HG03039 (cell line): ENCODE measurements at regions not wholly inside any gene's neighbourhood (a gene's known extent, or its start where the extent isn't known, plus 50 kb on each side); places are given as distances from the start of the nearest gene placed in this dataset.

Experiments used
- ATAC-seq: cut with Tn5 transposase; IDR thresholded peaks from one replicate; pipeline ENCODE4 v1.9.1; 2021; ENCODE audit warnings: mild to moderate bottlenecking, moderate library complexity; ENCODE audit not compliant: unreplicated experiment

- no peak for ATAC-seq
These were observed 58.3 kb downstream of the TMEM174 start for GRCh38 chr5:73231246-73231778.

GRCh38 chr5:73230264-73231245 is 57.6 kb downstream of the TMEM174 start:
- ATAC-seq, result no peak

GRCh38 chr5:73229271-73229670 is 56.3 kb downstream of the TMEM174 start:
- no peak for ATAC-seq

GRCh38 chr5:73228052-73228451 is 55.1 kb downstream of the TMEM174 start:
- ATAC-seq, result no peak
